Islet of Langerhans (tissue), 1 donor: ENCODE measurements at regions not wholly inside any gene's neighbourhood (a gene's known extent, or its start where the extent isn't known, plus 50 kb on each side); places are given as distances from the start of the nearest gene placed in this dataset.

ENCODE experiments used
- FAIRE-seq: peaks from one replicate; lab custom pipeline; 2011; peaks lifted over from hg19 to GRCh38; lab: Jason Lieb, UNC

DNA sequence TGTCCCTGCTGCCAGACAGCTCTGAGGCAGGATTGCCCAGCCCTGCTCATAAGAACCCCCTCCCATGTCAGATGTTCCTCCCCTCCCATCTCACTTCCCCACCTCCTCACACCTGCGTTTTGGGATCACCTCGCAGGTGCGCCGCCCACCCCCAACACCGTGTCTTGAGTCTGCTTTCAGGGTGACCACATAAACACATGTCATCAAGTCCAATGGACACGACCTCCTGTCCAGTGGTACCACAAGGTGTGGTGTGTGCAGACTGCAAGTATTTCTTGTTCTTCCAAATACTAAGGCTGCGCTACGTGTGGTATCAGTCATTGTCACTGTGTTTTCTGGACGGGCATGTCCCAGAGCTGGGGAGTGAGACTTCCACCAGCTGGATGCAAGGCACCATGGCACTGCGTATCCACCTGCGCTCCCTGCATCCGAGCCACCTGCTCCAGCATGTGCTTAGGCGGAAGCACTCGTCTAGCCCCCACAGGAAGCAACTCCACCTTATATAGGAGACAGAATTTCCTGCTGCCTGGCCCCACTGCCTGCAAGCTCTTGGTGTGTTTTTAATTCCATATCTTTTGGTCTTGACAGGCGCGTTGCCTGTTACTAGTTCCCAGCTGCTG, 119.7 kb upstream of the NXT1 start:
- no peak for FAIRE-seq

DNA sequence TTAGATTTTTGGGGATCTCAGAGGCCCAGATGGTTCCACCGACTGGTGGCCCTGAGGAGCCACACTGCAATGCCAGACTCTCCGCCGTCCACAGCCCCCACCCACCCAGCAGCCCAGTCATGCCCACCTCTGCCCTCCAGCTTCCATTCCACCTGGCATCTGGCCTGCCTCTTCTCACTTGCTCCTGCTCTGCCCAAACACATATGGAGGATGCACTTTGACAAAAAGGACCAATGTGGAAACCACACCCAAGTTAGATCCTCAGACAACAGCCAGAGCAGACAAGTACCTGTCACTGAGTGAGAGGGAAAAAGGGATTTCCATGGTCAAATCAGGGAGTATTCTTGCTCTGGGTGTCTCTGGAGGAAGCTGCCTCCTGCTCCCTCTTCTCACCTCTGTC, 120.6 kb upstream of the NXT1 start:
- no peak for FAIRE-seq

DNA sequence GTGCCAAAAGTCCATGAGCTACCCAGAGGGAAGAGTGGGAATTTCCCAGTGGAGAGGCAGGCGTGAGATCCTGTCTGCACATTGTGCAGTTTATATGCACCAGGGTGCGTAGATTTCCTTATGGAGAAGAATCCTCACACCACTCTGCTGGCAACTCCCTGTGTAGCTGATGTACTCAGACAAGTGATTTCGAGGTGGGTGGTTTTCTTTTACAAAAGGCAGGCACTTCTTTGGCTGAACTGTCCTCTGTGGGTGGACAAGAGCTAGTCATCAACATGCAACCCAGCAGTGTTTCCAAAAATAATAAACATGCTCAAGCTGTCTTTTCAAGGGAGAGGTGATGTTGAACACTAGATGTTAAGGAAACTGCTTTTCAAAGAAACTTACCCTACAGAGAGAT, 121.7 kb upstream of the NXT1 start:
- no peak for FAIRE-seq

DNA sequence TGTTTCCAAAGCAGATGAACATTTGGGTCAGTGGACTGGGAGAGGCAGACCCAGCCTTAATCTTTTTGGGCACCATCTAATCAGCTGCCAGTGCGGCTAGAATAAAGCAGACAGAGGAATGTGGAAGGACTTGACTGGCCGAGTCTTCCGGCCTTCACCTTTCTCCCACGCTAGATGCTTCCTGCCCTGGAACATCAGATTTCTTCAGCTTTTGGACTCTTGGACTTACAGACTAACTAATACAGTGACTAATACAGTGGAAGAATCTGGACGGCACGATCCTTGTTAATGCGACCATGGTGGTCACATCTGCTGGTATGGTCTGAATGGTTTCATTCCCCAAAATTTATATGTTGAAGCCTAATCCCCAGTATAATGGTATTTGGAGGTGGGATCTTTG, 122.6 kb upstream of the NXT1 start:
- FAIRE-seq = no peak

DNA sequence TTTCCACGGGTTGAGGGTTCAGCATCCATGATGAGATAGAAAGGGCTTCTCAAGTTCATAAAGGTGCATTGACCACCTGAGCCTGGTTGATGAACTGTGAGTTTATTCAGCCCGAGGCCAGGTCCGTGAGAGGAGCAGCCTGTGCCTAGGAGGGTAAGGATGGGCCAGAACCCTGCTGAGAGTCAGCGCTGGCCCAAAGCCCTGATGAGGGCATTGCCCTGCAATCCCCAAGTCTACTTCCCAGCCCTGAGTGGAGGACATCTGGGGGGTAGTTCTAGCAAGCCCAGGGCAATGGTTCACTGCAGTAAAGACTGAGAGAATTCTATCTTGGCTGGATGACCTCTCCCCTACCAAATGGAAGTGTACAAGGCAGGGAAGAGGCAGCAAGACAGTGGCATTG, 123.3 kb upstream of the NXT1 start:
- FAIRE-seq = no peak

DNA sequence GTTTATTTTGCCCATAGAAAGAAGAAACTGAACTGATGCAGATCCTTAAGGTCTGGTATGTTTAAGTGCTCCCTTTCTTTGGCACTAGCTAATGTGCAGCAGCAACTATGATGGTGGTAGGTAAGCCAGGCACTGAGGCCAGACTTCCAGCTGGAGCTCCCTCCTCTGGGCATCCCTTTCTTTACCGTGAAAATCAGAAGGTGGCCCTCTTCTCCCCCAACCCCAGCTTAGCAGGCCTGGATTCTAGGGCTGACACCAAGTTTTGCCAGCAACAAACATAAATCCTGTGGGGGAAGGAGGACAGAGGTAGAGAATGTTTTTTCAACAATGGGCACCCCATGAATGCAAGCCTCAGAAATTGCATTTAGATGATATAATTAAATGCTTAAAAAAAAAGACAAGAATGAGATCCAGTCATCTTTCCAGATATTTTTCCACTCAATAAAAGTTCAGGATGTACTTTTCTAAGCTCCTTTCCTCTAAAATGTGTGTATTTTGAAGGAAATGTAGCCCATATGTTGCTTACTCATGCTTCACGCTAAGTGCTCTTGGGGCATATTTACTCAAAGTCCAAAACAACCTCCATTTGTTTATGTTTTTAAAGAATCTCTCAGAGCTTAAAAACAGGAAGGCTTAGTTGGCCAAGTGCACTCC, 123.9 kb upstream of the NXT1 start:
- FAIRE-seq = no peak

DNA sequence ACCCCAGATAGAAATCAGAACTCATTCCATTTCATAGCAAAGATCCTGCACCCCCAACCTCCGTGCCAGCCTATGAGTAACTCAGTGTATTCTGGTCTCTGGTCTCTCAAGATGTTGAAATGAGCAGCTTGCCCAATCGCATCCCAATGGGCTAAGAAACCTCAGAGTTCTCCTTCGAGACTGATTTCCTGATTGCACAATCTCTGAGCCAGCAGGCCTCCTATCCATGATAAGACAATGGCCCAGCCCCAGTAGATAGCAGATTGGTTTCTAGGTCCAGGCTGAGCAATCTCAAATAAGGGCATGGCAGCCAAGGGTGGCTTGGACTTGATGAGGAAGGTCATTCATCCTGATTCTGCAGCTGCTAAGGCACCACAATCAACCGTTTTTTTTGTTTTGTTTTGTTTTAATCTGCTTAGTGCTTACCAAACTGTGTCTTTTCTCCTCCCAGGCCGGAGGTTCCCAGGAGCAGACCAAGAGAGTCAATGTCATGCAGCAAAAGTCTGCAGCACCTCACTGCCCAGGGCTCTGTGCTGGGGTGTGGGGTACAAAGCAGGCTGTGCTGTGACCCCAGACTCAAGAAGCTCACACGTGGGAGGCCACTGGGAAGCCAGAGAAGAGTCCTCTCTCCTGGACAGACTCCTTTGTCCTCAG, 125.1 kb upstream of the NXT1 start:
- no peak for FAIRE-seq

DNA sequence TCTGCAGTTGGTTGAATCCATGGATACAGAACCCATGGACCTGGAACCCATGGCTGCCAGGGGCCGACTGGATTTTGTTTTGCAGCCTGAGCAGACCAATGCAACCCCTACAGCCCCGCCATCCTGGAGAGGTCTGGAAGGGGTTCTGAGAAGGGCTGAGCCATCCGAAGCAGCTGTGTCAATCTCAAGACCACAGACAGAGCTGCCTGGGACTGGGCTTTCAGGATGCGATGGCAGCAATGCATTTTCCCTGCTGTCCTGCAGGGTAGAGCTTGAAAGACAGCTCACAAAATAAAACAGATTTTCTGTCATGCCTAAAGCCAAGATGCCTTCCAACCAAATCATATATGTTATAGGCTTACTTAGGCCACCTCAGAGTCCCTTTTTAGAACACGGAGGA, 125.8 kb upstream of the NXT1 start:
- no peak for FAIRE-seq

DNA sequence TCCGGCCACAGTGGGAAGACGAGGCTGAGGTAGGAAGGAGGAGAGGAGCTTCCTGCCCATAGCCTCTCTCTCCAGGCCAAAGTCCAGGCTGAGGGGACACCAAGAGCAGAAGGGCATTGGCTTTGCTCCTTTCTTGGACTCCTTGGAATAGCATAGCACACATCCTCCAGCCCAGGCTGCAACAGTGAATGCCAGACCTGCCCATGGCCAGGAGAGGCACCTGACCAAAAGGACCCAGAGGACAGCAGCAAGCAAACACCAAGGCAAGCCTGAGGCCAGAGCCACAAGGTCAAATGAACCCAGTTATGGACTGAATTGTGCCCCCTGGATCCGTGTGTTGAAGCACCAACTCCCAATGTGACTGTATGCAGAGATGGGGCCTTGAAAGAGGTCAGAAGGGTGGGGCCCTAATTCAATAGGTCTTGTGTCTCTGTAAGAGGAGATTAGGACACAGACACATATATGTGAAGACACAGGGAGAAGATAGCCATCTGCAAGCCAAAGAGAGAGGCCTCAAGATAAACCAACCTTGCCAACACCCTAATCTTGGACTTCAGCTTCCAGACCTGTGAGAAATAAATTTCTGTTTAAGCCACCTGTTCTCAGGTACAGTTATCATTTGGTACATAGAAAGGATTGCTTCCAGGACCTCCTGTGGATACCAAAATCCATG, 126.5 kb upstream of the NXT1 start:
- FAIRE-seq = no peak

DNA sequence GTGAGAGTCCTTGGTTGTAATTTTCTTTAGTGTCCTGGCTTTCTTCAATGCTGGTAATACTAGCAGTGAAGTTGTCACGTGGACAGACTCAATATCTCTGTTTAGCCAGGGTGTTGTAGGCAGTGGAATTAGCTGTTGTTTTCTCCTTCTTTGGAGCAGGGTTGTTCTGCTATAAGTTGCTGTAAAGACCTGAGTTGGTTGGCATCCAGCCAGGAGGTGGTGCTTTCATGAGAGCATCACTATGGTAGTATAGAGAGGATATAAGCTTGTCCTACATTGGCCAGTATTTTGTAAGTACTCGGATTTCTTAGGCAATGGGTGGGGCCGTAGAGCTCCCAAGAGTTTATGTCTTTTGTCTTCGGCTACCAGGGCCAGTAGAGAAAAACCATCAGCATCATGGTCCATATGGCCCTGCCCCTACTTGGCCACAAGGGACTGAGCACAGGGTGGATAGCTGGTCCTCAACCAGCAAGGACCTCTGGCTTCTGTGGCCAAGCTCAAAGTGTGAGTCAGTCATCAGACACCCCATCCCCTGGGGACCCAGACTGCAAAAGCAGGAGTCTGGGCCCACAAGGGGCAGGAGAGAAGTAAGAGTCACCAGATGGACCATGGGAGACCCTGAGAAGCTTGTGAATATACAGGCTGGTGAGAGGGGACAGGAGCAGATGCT, 127.9 kb upstream of the NXT1 start:
- FAIRE-seq = no peak

DNA sequence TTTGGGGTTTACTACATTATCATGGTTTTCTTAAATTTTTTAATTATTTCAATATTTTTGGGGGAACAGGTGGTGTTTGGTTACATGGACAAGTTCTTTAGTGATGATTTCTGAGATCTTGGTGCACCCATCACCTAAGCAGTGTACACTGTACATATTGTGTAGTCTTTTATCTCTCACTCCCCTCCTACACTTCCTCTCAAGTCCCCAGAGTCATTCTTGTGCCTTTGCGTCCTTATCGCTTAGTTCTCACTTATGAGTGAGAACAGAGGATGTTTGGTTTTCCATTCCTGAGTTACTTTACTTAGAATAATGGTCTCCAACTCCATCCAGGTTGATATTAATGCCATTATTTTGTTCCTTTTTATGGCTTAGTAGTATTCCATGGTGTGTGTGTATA, 130.9 kb upstream of the CD93 start:
- no peak for FAIRE-seq

DNA sequence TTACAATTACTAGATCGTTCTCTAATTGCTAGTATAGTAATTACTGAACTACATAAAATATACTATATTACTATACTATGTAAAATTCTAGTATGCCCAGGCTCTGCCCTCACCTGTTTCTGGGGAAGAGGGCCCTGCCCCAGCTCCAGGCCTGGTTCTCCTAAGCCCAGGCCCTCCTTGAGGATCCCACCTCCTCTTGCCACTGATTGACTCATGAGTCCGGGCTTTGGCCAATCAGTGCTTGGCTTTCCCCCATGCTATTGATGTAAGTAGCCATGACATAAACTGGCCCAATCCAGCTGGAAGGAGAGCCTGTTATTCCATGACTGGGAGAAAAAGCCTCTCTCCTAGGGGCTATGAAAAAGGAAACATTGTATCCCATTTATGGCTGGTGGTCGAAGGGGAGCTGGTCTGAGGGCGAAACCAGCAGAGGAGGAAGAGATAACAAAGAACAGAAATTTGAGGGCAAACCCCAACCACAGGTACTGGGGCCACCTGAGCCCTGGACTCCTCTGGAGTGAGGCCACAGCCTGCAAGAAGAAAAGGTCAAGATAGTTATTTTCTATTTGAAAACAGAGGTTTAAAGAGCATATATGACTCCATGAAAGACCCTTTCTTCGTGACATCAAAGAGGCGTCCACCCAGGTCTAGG, 129.3 kb upstream of the CD93 start:
- FAIRE-seq = no peak

DNA sequence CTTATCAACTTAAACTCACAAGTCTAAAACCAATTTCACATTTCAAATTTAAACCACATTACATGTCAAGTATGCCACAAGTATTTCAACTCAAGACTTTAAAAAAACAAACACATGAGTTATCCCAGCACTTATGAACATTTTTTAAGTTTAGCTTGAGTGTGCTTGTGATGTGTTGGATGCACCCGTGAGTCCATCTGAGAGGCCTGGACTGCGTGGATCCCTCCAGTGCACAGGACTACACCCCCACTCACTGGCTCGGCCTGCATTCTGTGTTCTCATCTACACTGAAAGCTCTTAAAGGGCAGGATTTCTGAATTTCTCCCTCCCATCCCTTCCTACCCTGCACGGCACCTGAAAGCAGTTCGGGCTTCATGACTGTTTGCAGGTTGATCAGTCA, 128.8 kb upstream of the CD93 start:
- no peak for FAIRE-seq

DNA sequence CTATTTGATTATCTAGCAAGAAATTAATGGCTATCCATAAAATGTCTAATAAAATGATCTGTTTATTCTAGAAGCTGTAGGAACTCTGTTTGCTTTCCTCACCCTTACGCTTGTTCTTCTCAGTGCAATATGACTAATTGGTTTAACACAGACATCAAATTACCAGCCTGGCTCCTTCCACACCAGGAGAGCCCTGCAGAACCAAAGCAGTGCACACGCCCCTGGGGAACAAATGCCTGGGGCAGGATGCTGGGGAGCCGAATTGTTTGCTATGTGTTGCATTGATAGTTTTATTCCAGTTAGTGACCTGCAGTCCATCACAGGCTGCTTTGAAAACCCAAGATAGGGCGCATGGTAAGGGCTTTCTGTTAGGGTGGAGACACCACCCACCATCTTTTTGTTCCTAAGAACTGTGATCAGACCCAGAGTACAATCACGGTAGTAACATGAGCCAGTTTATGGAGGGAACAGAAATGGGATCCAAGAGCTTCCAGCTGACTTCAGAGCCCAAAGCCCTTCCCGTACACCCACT, 126.4 kb upstream of the CD93 start:
- peak; percentile 71 for FAIRE-seq

DNA sequence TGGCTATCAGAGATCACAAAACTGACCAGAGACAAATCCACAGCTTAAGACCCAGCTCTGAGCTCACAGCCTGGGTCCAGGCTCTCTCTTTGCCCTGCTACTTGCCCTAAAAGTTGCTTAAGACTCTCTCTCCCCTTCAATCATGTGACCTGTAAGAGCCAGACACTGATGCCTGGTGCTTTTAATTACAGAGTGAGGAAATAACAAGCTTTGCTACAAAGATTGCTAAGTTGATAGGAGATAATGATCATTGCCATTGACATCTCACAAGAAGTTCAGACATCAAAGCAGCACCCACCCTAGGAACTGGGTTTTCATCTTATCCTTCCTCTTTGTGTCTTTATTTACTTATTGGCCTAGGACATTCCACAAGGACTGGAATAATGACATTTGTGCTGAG, 125.9 kb upstream of the CD93 start:
- FAIRE-seq = no peak

DNA sequence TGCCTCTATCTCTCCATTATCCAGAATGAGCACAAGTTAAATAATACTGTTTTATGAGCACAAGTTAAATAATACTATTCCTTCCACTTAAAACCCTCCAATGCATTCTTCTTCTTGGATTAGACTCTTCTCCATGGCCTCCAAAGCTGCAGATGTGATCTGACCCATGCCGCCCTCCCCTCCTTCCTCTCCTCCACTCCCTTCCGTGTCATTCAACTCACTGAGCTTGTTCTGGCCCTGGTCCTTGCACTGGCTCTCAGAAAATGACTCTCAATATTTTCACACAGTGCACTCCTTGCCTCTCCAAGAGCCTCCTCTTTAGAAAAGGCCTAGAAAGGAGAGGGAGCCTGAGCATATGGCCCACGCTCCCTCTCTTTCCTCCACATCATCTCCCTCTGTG, 125.0 kb upstream of the CD93 start:
- no peak for FAIRE-seq

DNA sequence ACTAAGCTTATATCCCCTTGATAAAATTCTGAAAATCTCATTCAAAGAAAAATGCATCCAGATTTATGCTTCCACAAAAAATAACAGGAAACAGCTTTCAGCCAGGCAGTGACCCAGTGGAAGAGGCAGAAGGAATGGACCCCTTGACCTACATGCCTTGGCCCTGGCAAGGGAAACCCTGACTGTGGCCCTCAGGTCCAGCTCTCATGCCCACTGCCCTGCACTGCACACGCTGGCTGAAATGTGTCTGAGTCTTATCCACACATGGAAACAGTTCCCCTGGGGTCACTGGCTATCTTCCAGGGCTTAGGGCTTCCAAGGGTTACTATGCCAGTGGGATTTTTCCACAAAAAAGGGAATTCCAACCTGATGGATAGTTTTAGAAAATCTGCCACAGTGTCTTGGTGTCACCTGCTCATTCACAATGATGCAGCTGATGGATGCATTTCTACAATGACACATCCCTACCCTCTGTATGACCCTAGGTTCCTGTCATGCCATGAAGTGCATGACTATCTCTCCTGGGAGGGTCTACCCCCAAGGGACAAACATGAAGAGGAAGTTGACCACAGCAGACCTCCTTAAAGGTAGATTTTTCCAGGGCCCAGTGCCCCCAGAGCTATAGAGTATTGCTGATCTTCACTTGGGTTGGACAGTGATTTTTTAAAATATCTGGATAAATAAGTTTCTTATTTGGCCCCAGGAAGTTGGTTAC, 121.9 kb upstream of the CD93 start:
- no peak for FAIRE-seq

DNA sequence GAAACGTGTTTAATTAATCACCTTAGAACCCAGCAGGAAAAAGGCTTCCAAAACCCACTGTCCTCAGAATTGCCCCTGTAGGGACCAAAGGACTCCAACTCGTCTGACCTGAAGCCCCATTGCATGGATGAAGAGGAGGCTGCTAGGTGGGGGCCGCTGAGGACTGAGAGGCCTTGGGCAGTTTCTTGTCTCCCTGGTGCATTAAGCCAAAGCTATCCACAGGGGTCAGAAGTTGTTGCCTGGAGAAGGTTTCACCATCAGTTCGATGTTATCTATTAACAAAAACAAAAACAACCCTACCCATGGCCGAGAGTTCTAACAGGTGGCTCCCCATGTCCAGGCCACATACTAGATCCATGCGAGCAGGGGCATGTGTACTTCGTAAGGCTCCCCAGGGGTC, 120.9 kb upstream of the CD93 start:
- FAIRE-seq = no peak

DNA sequence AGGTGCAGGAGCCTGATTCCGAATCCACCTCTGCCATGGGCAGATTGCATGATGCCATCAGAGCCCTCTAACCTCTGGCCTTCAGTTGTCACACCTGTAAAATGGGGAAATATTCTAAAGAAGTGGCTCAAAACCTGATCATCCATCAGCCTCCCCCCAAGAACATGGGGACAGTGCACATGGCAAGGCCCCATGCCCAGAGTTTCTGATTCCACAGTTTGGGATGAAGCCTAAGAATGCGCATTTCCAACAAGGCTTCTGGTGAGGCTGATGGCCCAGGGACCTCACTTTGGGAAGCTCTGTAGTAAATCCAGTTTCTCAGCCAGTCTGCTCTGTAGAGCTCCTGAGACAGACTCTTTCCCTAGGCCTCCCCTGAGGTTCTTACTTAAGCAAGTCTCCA, 119.9 kb upstream of the CD93 start:
- FAIRE-seq = no peak

DNA sequence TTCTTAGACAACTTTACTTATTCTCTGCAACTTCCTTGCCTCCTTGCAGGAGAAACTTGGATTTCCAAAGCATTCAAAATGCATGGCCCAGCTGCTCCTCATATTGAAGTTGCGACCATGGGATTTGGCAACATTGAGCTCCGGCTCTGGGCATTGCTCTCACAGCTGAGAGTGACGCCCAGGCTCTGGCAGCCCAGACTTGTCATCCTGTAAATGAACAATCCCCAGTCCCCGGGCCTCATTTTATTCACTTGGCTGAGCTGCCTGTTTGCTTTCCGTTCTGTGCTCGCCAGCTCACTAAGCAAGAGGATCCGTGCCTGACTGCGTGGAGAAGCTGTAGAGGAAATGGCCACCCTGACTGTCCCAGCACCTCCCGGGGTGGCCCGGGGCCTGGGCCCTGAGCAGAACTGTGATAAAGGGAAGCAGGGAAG, 119.5 kb upstream of the CD93 start:
- no peak for FAIRE-seq

DNA sequence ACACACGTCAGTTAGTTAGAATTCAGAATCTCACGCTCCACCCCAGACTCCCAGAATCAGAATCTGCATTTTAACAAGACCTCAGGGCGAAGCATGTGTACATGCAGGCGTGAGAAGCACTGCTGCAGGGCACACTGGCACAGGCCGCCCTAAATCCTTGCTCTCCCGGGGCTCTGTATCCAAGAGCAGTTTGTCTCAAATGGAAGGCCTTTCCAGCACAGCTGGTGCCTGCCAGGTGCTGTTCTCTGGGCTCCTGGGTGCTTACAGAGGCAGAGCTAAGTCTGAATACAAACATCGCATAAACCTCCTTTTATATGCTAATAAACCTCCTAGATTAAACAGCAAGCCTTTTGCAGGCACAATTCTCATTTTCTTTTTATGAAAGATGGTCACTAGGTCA, 119.1 kb upstream of the CD93 start:
- FAIRE-seq = peak; percentile 88
